H1 (cell line): ENCODE measurements at regions not wholly inside any gene's neighbourhood (a gene's known extent, or its start where the extent isn't known, plus 50 kb on each side); places are given as distances from the start of the nearest gene placed in this dataset.
A peak's percentile ranks its signal among the peaks of the same experiment; 100 is the strongest.

Experiments used
- CTCF ChIA-PET: fragments of 300-600 bp; sonication (Branson Sonifier 250); formaldehyde crosslinking; loops from one replicate; lab custom pipeline; 2021; ENCODE audit not compliant: partially characterized antibody; lab: Charles Lee
- POLR2A ChIA-PET: fragments of 300-600 bp; sonication (Branson Sonifier 250); formaldehyde crosslinking; loops from one replicate; lab custom pipeline; 2021; ENCODE audit warnings: inconsistent platforms; ENCODE audit not compliant: partially characterized antibody; lab: Charles Lee
- DNase-seq, 2 experiments: peaks; one replicate each; pipeline versions ENCODE4 v3.0.0 to v3.0.0-alpha.2; 2010 to 2022; ENCODE audit warnings: low spot score in 2 of 2, low read depth in 1 of 2, mixed read lengths in 1 of 2
- FAIRE-seq: peaks from 2 replicates; lab custom pipeline; 2011; peaks lifted over from hg19 to GRCh38; lab: Jason Lieb, UNC
- H2AFZ ChIP-seq: 2 replicates; pipeline ENCODE4 v1.8.1; 2012; ENCODE audit warnings: low read length, inconsistent platforms
- H2AK5ac ChIP-seq: 2 replicates; pipeline ENCODE4 v1.6.1; 2013; ENCODE audit warnings: low read depth, low read length
- H2BK120ac ChIP-seq: replicated peaks from 2 replicates; pipeline ENCODE3; 2013; ENCODE audit warnings: low read depth, low read length, inconsistent platforms
- H2BK12ac ChIP-seq: 2 replicates; pipeline ENCODE4 v1.6.1; 2013; ENCODE audit warnings: low read depth, low read length
- H2BK15ac ChIP-seq: 2 replicates; pipeline ENCODE4 v1.6.1; 2013; ENCODE audit warnings: low read length
- H2BK20ac ChIP-seq: 2 replicates; pipeline ENCODE4 v1.6.1; 2013; ENCODE audit warnings: low read length
- H2BK5ac ChIP-seq: 2 replicates; pipeline ENCODE4 v1.6.1; 2013; ENCODE audit warnings: low read depth, low read length
- H3K14ac ChIP-seq: 2 replicates; pipeline ENCODE4 v1.6.1; 2013; ENCODE audit warnings: inconsistent platforms; ENCODE audit not compliant: insufficient read length
- H3K18ac ChIP-seq: 2 replicates; pipeline ENCODE4 v1.6.1; 2013; ENCODE audit warnings: low read length; ENCODE audit errors: extremely low read depth
- H3K23ac ChIP-seq: 2 replicates; pipeline ENCODE4 v1.6.1; 2013; ENCODE audit warnings: inconsistent platforms; ENCODE audit not compliant: insufficient read length
- H3K23me2 ChIP-seq: 2 replicates; pipeline ENCODE4 v1.6.1; 2013; ENCODE audit warnings: low read depth, low read length
- H3K27ac ChIP-seq: 2 replicates; pipeline ENCODE4 v1.6.1; 2011; ENCODE audit warnings: low read depth, low read length, inconsistent platforms
- H3K27me3 ChIP-seq, 4 experiments: replicated peaks in 1 of 4; 1 replicate in 1 of 4; 2 replicates in 3 of 4; pipeline versions ENCODE4 v1.6.1 to v1.8.1; 2011 to 2013; ENCODE audit warnings: low read length in 3 of 4, mild to moderate bottlenecking in 3 of 4, inconsistent platforms in 2 of 4, mixed read lengths in 2 of 4, moderate library complexity in 1 of 4; ENCODE audit not compliant: control insufficient read depth in 3 of 4, insufficient read depth in 3 of 4; ENCODE audit errors: extremely low read depth in 1 of 4
- H3K36me3 ChIP-seq, 4 experiments: 2 replicates each; pipeline versions ENCODE4 v1.6.1 to v1.8.1; 2011 to 2013; ENCODE audit warnings: mild to moderate bottlenecking in 4 of 4, low read length in 3 of 4, moderate library complexity in 2 of 4, control low read depth in 1 of 4, inconsistent platforms in 1 of 4; ENCODE audit not compliant: insufficient read depth in 4 of 4, control insufficient read depth in 2 of 4
- H3K4ac ChIP-seq: replicated peaks from 2 replicates; pipeline ENCODE3; 2013; ENCODE audit warnings: low read length, low read depth, mixed read lengths, inconsistent platforms; ENCODE audit not compliant: insufficient read length
- H3K4me1 ChIP-seq, 4 experiments: replicated peaks in 1 of 4; 1 replicate in 1 of 4; 2 replicates in 3 of 4; pipeline versions ENCODE4 v1.6.1 to v1.8.1; 2011 to 2013; ENCODE audit warnings: low read length in 3 of 4, inconsistent platforms in 2 of 4, mixed read lengths in 1 of 4; ENCODE audit not compliant: insufficient read depth in 4 of 4, control insufficient read depth in 3 of 4
- H3K4me2 ChIP-seq, 2 experiments: 2 replicates each; pipeline versions ENCODE4 v1.6.1 to v1.8.1; 2011 to 2013; ENCODE audit warnings: low read depth in 2 of 2, low read length in 2 of 2, control low read depth in 1 of 2, inconsistent platforms in 1 of 2, mild to moderate bottlenecking in 1 of 2; ENCODE audit not compliant: insufficient read depth in 1 of 2
- H3K4me3 ChIP-seq, 4 experiments: fragments of 200-600, 300-600 bp in 1 of 4; sonication (generic), shearing (Covaris generic), sonication (Bioruptor Twin) in 1 of 4; 2 replicates each; pipeline versions ENCODE4 v1.5.1 to v1.8.1; 2011 to 2016; ENCODE audit warnings: low read length in 4 of 4, low read depth in 3 of 4, control low read depth in 2 of 4, inconsistent platforms in 2 of 4, mild to moderate bottlenecking in 2 of 4, mixed read lengths in 1 of 4, moderate library complexity in 1 of 4; ENCODE audit not compliant: insufficient read depth in 2 of 4; ENCODE audit errors: extremely low read depth in 1 of 4
- H3K56ac ChIP-seq: replicated peaks from 2 replicates; pipeline ENCODE3; 2013; ENCODE audit warnings: low read depth, mild to moderate bottlenecking, mixed read lengths, low read length, inconsistent platforms; ENCODE audit not compliant: insufficient read length
- H3K79me1 ChIP-seq: 2 replicates; pipeline ENCODE4 v1.6.1; 2013; ENCODE audit warnings: low read depth, low read length, control low read depth
- H3K79me2 ChIP-seq, 2 experiments: 2 replicates each; pipeline versions ENCODE4 v1.6.1 to v1.8.1; 2012 to 2013; ENCODE audit warnings: low read length in 2 of 2, mild to moderate bottlenecking in 2 of 2, inconsistent platforms in 1 of 2; ENCODE audit not compliant: insufficient read depth in 2 of 2, control insufficient read depth in 1 of 2
- H3K9ac ChIP-seq, 4 experiments: replicated peaks in 1 of 4; 1 replicate in 1 of 4; 2 replicates in 3 of 4; pipeline versions ENCODE4 v1.6.1 to v1.8.1; 2011 to 2013; ENCODE audit warnings: low read depth in 3 of 4, low read length in 3 of 4, control low read depth in 2 of 4, mild to moderate bottlenecking in 2 of 4, moderate library complexity in 2 of 4, inconsistent platforms in 1 of 4; ENCODE audit errors: extremely low read depth in 1 of 4
- H3K9me3 ChIP-seq, 2 experiments: 2 replicates each; pipeline versions ENCODE4 v1.6.1 to v1.8.1; 2012 to 2013; ENCODE audit warnings: mild to moderate bottlenecking in 2 of 2, moderate library complexity in 2 of 2, control low read depth in 1 of 2, inconsistent platforms in 1 of 2, low read depth in 1 of 2, low read length in 1 of 2, mixed read lengths in 1 of 2; ENCODE audit not compliant: insufficient read depth in 2 of 2
- H4K20me1 ChIP-seq, 2 experiments: replicated peaks in 1 of 2; 2 replicates each; pipeline versions ENCODE3 to v1.8.1; 2011 to 2013; ENCODE audit warnings: inconsistent platforms in 2 of 2, low read length in 2 of 2, mild to moderate bottlenecking in 1 of 2; ENCODE audit not compliant: insufficient read depth in 2 of 2, control insufficient read depth in 1 of 2
- H4K5ac ChIP-seq: 2 replicates; pipeline ENCODE4 v1.6.1; 2013; ENCODE audit warnings: low read length, low read depth, mixed read lengths, inconsistent platforms; ENCODE audit not compliant: insufficient read length
- H4K8ac ChIP-seq: 2 replicates; pipeline ENCODE4 v1.8.0; 2013; ENCODE audit warnings: mild to moderate bottlenecking, moderate library complexity, low read length, inconsistent platforms; ENCODE audit not compliant: insufficient read depth; ENCODE audit errors: extremely low read depth
- H4K91ac ChIP-seq: replicated peaks from 2 replicates; pipeline ENCODE3; 2013; ENCODE audit warnings: low read length, mixed read lengths, inconsistent platforms; ENCODE audit not compliant: insufficient read length
- ASH2L ChIP-seq: fragments of 200-600, 300-600 bp; sonication (generic); IDR thresholded peaks from one replicate; pipeline ENCODE4 v1.7.1; 2017; ENCODE audit warnings: low read length
- CBX5 ChIP-seq: fragments of 300-800, 300-1000 bp; sonication (generic); IDR thresholded peaks from 2 replicates; pipeline ENCODE4 v1.7.1; 2016; ENCODE audit warnings: antibody characterized with exemption, low read length, low read depth
- CTBP2 ChIP-seq: IDR thresholded peaks from 2 replicates; pipeline ENCODE4 v1.7.0; 2011; ENCODE audit warnings: borderline replicate concordance, mild to moderate bottlenecking, moderate library complexity, mixed read lengths, low read length; ENCODE audit not compliant: insufficient read depth, insufficient read length
- NRF1 ChIP-seq: IDR thresholded peaks from 2 replicates; pipeline ENCODE4 v1.6.1; 2011; ENCODE audit warnings: mild to moderate bottlenecking, low read depth, low read length, improper control_type of control experiment
- SP4 ChIP-seq: IDR thresholded peaks from 2 replicates; pipeline ENCODE4 v1.6.1; 2012; ENCODE audit warnings: low read length, inconsistent platforms
- WGBS, 2 experiments: shearing (Covaris generic) in 1 of 2; methylation state at CpG; one replicate each; pipeline versions ENCODE4 v1.1.6 to v1.1.7; 2013 to 2015; ENCODE audit warnings: low lambda C conversion rate in 2 of 2, mixed read lengths in 2 of 2, inconsistent platforms in 1 of 2, low coverage in 1 of 2, missing lambda C conversion rate in 1 of 2; ENCODE audit not compliant: insufficient replicate concordance in 2 of 2, insufficient coverage in 1 of 2, insufficient read length in 1 of 2; ENCODE audit errors: extremely low coverage in 1 of 2, missing lambda C conversion rate in 1 of 2; 5-methylcytosine and 5-hydroxymethylcytosine counted together

DNA sequence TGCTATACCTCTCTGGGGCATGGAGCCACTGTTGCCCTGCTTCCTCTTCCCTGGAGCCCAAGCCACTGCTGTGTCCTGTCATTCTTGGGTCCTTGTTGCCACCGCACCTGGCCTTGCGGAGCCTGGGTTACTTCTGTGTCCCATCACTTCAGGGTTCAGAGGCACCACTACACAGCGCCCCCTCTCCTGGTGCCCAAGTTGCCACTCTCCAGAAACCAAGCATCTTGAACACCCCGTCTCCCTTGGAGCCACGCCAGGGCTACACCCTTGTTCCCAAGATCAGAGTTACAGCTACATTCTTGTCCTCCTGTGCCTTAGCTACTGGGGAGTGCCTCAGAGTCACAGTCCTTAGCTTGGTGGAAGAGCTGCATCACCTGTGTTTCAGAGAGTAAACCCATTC, 147.2 kb upstream of the CD180 start:
- peaks cover 0 to 2% (median 0%) of the 10 kb centered on the region in 4 experiments; a peak in 1 of 7 replicates for H3K4me1 ChIP-seq
- no peak overlapping the region for H2BK20ac ChIP-seq
- H3K4me3 ChIP-seq, result no peak overlapping the region
- no peak for FAIRE-seq
- H4K20me1 ChIP-seq, result no peaks in the 10 kb centered on the region
- peak overlapping the region; percentile 93 for H4K91ac ChIP-seq
- POLR2A ChIA-PET, result no interaction called here
- no peak overlapping the region for H2BK12ac ChIP-seq
- no peak overlapping the region for H3K4me2 ChIP-seq
- H3K56ac ChIP-seq, result no peak overlapping the region
- 96% methylated on average over 5 of the region's 5 CpGs; no CpG with 5 or more reads in 1 of the 2 experiments for WGBS, 2 experiments
- TF ChIP-seq CTBP2, result no peak
- TF ChIP-seq CBX5, result no peak
- no peak for TF ChIP-seq NRF1
- no peak for TF ChIP-seq ASH2L
- no peak for TF ChIP-seq SP4
- TF ChIP-seq, all 59 proteins: peak for 0
- Histone ChIP-seq H3K14ac (no peak overlapping the region), H3K79me2 (no peaks in the 10 kb centered on the region), H3K36me3 (no peaks in the 10 kb centered on the region), H3K79me1 (no peaks in the 10 kb centered on the region; the same call in 1 of the 2 replicates), H3K27me3 (no peaks in the 10 kb centered on the region; a peak in 1 of 7 replicates), H2AK5ac (no peak overlapping the region), H2BK15ac (no peak overlapping the region), H3K4ac (no peak overlapping the region), H3K18ac (no peak overlapping the region), H4K5ac (no peak overlapping the region), H3K9me3 (peaks cover 0 to 6% of the 10 kb centered on the region in 2 experiments; a peak in 2 of 4 replicates), H3K23me2 (no peaks in the 10 kb centered on the region), H3K9ac (no peak overlapping the region), H2BK5ac (no peak overlapping the region), H3K23ac (no peak overlapping the region), H2BK120ac (no peak overlapping the region), H3K27ac (no peak overlapping the region), H4K8ac (no peak overlapping the region), H2AFZ (no peak overlapping the region)
- CTCF ChIA-PET, result no interaction called here
- no peak for DNase-seq
